ENCODE measurements at regions not wholly inside any gene's neighbourhood (a gene's known extent, or its start where the extent isn't known, plus 50 kb on each side); places are given as distances from the start of the nearest gene placed in this dataset.

GRCh38 chrX:122579036-122579435, 605.0 kb upstream of the GRIA3 start:
- peaks cover 1% of the 10 kb centered on the region for H3K36me3 Mint-ChIP-seq (ENCODE audit: low read depth)
- no peak for TF ChIP-seq CTCF (conservative IDR thresholded peaks at IDR 0.05)
- no peak overlapping the region for H3K4me3 Mint-ChIP-seq
- H3K9me3 Mint-ChIP-seq, result peaks cover 16% of the 10 kb centered on the region
- no peaks in the 10 kb centered on the region for H3K4me1 Mint-ChIP-seq
- no peaks in the 10 kb centered on the region for H3K27me3 Mint-ChIP-seq (ENCODE audit: low read depth)
- H3K27ac Mint-ChIP-seq (ENCODE audit: unreplicated experiment), result no peak overlapping the region
- no peak for DNase-seq (ENCODE audit: low read depth, low spot score)

- peaks cover 18% of the 10 kb centered on the region for H3K9me3 Mint-ChIP-seq
- H3K4me1 Mint-ChIP-seq, result no peaks in the 10 kb centered on the region
- no peaks in the 10 kb centered on the region for H3K36me3 Mint-ChIP-seq (ENCODE audit: low read depth)
- no peaks in the 10 kb centered on the region for H3K27me3 Mint-ChIP-seq (ENCODE audit: low read depth)
- no peak overlapping the region for H3K27ac Mint-ChIP-seq (ENCODE audit: unreplicated experiment)
- no peak for DNase-seq (ENCODE audit: low read depth, low spot score)
- TF ChIP-seq CTCF (conservative IDR thresholded peaks at IDR 0.05), result no peak
- no peak overlapping the region for H3K4me3 Mint-ChIP-seq
Observed at GRCh38 chrX:122579526-122579925, 604.6 kb upstream of the GRIA3 start.

GRCh38 chrX:122582280-122582974, 601.7 kb upstream of the GRIA3 start:
- Mint-ChIP-seq H3K27ac (ENCODE audit: unreplicated experiment) (no peak overlapping the region), H3K36me3 (ENCODE audit: low read depth) (peaks cover 2% of the 10 kb centered on the region), H3K4me1 (no peaks in the 10 kb centered on the region), H3K9me3 (peaks cover 20% of the 10 kb centered on the region), H3K27me3 (ENCODE audit: low read depth) (no peaks in the 10 kb centered on the region), H3K4me3 (no peak overlapping the region)
- DNase-seq (ENCODE audit: low read depth, low spot score), result no peak
- no peak for TF ChIP-seq CTCF (conservative IDR thresholded peaks at IDR 0.05)

GRCh38 chrX:122582975-122583305, 601.1 kb upstream of the GRIA3 start:
- no peak overlapping the region for H3K4me3 Mint-ChIP-seq
- peaks cover 2% of the 10 kb centered on the region for H3K36me3 Mint-ChIP-seq (ENCODE audit: low read depth)
- no peak for TF ChIP-seq CTCF (conservative IDR thresholded peaks at IDR 0.05)

GRCh38 chrX:122583551-122583950, 600.5 kb upstream of the GRIA3 start:
- no peak for DNase-seq (ENCODE audit: low read depth, low spot score)
- H3K9me3 Mint-ChIP-seq, result peaks cover 16% of the 10 kb centered on the region
- no peaks in the 10 kb centered on the region for H3K4me1 Mint-ChIP-seq
- no peaks in the 10 kb centered on the region for H3K27me3 Mint-ChIP-seq (ENCODE audit: low read depth)
- no peak for TF ChIP-seq CTCF (conservative IDR thresholded peaks at IDR 0.05)
- H3K27ac Mint-ChIP-seq (ENCODE audit: unreplicated experiment), result no peak overlapping the region
- no peak overlapping the region for H3K4me3 Mint-ChIP-seq
- H3K36me3 Mint-ChIP-seq (ENCODE audit: low read depth), result peaks cover 2% of the 10 kb centered on the region

More at GRCh38 chrX:122582975-122583305, 601.1 kb upstream of the GRIA3 start:
- no peaks in the 10 kb centered on the region for H3K27me3 Mint-ChIP-seq (ENCODE audit: low read depth)
- H3K4me1 Mint-ChIP-seq, result no peaks in the 10 kb centered on the region
- no peak for DNase-seq (ENCODE audit: low read depth, low spot score)
- H3K27ac Mint-ChIP-seq (ENCODE audit: unreplicated experiment), result no peak overlapping the region
- peaks cover 16% of the 10 kb centered on the region for H3K9me3 Mint-ChIP-seq

Measured in neural crest cell (in vitro differentiated cells).